ENCODE measurements at regions not wholly inside any gene's neighbourhood (a gene's known extent, or its start where the extent isn't known, plus 50 kb on each side); places are given as distances from the start of the nearest gene placed in this dataset.

DNA sequence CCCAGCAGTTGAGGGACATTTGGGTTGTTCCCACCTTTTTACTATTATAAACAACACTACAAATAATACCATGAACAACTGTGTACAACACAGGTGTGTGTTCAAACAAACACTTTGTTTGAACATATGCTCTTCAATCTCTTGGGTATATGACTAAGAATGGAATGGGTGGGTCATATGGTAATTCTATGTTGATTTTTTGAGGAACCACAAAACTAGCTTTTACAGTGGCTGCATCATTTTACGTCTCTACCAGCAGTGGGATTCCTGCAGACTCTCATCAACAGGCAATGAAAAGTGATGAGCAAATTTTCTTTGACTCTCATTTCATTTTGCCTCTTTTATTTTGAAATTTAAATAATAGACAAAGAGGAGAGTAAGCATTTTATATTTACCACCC, 116.9 kb upstream of the KLF14 start:
- TF ChIP-seq, protein P1, sequence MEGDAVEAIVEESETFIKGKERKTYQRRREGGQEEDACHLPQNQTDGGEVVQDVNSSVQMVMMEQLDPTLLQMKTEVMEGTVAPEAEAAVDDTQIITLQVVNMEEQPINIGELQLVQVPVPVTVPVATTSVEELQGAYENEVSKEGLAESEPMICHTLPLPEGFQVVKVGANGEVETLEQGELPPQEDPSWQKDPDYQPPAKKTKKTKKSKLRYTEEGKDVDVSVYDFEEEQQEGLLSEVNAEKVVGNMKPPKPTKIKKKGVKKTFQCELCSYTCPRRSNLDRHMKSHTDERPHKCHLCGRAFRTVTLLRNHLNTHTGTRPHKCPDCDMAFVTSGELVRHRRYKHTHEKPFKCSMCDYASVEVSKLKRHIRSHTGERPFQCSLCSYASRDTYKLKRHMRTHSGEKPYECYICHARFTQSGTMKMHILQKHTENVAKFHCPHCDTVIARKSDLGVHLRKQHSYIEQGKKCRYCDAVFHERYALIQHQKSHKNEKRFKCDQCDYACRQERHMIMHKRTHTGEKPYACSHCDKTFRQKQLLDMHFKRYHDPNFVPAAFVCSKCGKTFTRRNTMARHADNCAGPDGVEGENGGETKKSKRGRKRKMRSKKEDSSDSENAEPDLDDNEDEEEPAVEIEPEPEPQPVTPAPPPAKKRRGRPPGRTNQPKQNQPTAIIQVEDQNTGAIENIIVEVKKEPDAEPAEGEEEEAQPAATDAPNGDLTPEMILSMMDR (optimal IDR thresholded peaks at IDR 0.05 in 1 of 3, IDR thresholded peaks at IDR 0.05 in 1 of 3, conservative IDR thresholded peaks at IDR 0.05 in 1 of 3; ENCODE audit: extremely low read depth in 1 of 3, insufficient read depth in 2 of 3, low read length in 3 of 3) = no peak
- no peak for TF ChIP-seq EZH2 (IDR thresholded peaks at IDR 0.05; ENCODE audit: low read length)

Data from keratinocyte (primary cell).